GM12864 (cell line): ENCODE measurements at regions not wholly inside any gene's neighbourhood (a gene's known extent, or its start where the extent isn't known, plus 50 kb on each side); places are given as distances from the start of the nearest gene placed in this dataset.
"Not testable (repeated sequence)": the region's sequence is repeated elsewhere in the genome, so short reads cannot be mapped to it uniquely, and the experiment has no call there.

ENCODE experiments used
- DNase-seq: peaks from one replicate; pipeline ENCODE4 v3.0.0-alpha.2; 2011; ENCODE audit warnings: low read depth
- H3K4me3 ChIP-seq: 2 replicates; pipeline ENCODE4 v1.5.1; 2011; ENCODE audit warnings: mild to moderate bottlenecking, low read depth, low read length, control low read depth
- CTCF ChIP-seq: IDR thresholded peaks from 2 replicates; pipeline ENCODE4 v1.5.1; 2011; ENCODE audit warnings: low read depth, mild to moderate bottlenecking, moderate library complexity, low read length, control low read depth, inconsistent platforms; ENCODE audit errors: missing control alignments

- no peak for TF ChIP-seq CTCF
- H3K4me3 ChIP-seq: no peak overlapping the region
- no peak for DNase-seq
Measured at GRCh38 chr3:88485001-88485400, 335.2 kb downstream of the C3orf38 start.

DNA sequence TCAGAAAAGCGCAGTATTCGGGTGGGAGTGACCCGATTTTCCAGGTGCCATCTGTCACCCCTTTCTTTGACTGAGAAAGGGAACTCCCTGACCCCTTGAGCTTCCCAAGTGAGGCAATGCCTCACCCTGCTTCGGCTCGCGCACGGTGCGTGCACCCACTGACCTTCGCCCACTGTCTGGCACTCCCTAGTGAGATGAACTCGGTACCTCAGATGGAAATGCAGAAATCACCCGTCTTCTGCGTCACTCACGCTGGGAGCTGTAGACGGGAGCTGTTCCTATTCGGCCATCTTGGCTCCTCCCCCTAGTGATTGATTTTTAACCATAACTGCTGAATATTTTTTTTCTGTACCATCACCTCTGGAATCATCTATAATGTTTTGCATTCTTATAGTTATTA, 359.1 kb downstream of the C3orf38 start:
- not testable (repeated sequence) for H3K4me3 ChIP-seq, DNase-seq

GRCh38 chr3:88509582-88509981, 359.8 kb downstream of the C3orf38 start:
- DNase-seq: no peak
- H3K4me3 ChIP-seq: no peak overlapping the region

GRCh38 chr3:88528494-88528893, 378.7 kb downstream of the C3orf38 start:
- TF ChIP-seq CTCF: no peak
- DNase-seq: no peak
- H3K4me3 ChIP-seq: no peak overlapping the region

More at GRCh38 chr3:88509582-88509981, 359.8 kb downstream of the C3orf38 start:
- TF ChIP-seq CTCF: no peak

GRCh38 chr3:88534534-88534933, 384.8 kb downstream of the C3orf38 start:
- no peak for DNase-seq
- no peak overlapping the region for H3K4me3 ChIP-seq
- TF ChIP-seq CTCF: no peak

DNA sequence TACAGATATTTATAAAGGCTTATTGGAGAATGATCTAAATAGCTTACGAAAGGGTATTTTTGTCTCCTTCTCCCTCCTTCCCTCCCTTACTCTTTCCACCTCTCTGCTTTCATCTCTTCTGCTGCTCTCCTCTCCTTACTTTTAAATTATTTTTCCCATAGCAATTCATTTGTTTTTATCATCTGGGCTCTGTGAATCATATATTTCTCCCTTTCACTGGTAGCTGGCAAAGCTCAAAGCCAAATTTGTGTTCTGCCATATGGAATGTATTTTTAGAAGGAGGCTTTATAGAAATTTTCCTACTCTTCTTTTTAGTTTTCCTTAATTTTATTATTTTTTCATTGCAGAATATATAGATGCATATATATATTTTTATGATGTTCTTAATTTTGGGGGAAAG, 385.8 kb downstream of the C3orf38 start:
- DNase-seq: no peak
- no peak overlapping the region for H3K4me3 ChIP-seq
- TF ChIP-seq CTCF: no peak

GRCh38 chr3:88542916-88543315, 393.2 kb downstream of the C3orf38 start:
- no peak overlapping the region for H3K4me3 ChIP-seq
- TF ChIP-seq CTCF: no peak
- DNase-seq: no peak

DNA sequence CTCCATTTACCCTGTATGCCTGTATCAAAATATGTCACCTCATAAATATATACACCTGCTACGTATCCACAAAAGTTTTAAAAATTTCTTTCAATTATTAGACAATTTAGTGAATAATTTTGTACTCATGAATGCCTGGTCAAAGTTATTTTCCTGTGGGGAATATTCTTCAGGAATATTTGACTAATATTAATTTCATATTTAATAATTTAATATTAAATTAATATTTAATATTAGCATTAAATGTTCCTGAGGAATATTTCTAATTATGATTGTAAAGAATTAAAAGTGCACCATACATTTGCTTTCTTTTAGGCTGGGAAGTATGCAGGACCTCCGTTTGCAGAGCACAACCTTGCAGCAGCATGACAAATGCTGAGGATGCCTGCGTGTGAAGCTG, 422.7 kb downstream of the C3orf38 start:
- DNase-seq: no peak
- no peak for TF ChIP-seq CTCF
- no peak overlapping the region for H3K4me3 ChIP-seq
